ENCODE measurements at regions not wholly inside any gene's neighbourhood (a gene's known extent, or its start where the extent isn't known, plus 50 kb on each side); places are given as distances from the start of the nearest gene placed in this dataset.

DNA sequence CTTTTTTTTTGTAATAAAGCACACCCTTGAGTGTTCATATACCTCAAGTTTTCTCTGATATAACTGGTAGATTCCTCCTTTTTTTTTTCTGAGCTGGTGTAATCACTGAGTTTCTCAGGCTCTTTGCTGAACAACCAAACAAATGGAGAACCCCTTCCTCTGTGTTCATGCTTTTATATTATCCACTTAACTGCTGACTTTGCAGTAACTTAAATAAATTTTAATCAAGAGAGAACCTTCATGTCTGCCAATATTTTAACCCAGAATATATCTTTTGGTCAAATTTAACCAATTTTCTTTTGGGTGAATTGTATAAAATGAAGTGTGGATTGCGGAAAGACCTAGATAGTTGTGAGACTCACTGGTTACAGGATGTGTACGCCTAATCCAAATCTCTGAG lies 833.0 kb upstream of the COX7C start:
- TF ChIP-seq POLR2A (IDR thresholded peaks at IDR 0.05), result no peak
- TF ChIP-seq, protein P1, sequence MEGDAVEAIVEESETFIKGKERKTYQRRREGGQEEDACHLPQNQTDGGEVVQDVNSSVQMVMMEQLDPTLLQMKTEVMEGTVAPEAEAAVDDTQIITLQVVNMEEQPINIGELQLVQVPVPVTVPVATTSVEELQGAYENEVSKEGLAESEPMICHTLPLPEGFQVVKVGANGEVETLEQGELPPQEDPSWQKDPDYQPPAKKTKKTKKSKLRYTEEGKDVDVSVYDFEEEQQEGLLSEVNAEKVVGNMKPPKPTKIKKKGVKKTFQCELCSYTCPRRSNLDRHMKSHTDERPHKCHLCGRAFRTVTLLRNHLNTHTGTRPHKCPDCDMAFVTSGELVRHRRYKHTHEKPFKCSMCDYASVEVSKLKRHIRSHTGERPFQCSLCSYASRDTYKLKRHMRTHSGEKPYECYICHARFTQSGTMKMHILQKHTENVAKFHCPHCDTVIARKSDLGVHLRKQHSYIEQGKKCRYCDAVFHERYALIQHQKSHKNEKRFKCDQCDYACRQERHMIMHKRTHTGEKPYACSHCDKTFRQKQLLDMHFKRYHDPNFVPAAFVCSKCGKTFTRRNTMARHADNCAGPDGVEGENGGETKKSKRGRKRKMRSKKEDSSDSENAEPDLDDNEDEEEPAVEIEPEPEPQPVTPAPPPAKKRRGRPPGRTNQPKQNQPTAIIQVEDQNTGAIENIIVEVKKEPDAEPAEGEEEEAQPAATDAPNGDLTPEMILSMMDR (IDR thresholded peaks at IDR 0.05), result no peak
- intact Hi-C loops (cut with DNase I; ENCODE audit: low total_unique reads), result no loop called here
- Histone ChIP-seq H3K4me1 (no peaks in the 10 kb centered on the region), H3K4me3 (no peak overlapping the region), H3K27ac (no peak overlapping the region), H3K9me3 (no peaks in the 10 kb centered on the region), H3K36me3 (ENCODE audit: low read depth, missing control alignments) (no peaks in the 10 kb centered on the region), H3K27me3 (no peaks in the 10 kb centered on the region)
- 95 to 98% methylated on average over 2 of the region's 2 CpGs for WGBS, 2 donors
- DNase-seq, result no peak

DNA sequence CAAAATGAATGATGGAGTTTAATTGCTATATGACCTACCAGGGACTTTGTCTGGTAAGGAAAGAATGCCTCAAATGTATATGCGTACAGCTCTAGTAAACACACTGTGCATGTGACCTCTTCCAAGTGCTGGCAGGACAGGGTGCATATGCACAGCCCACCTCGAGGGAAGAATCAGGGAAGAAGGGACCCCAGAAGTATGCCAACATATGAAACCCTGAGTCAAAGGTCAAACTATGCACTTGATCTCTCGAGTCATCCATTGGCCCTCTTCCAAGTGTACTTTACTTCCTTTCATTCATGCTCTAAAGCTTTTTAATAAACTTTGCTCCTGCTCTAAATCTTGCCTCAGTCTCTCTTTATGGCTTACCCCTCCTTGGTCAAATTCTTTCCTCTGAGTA lies 804.6 kb upstream of the COX7C start:
- TF ChIP-seq POLR2A (IDR thresholded peaks at IDR 0.05), result no peak
- Histone ChIP-seq H3K27ac (no peak overlapping the region), H3K36me3 (ENCODE audit: low read depth, missing control alignments) (no peaks in the 10 kb centered on the region), H3K4me1 (no peaks in the 10 kb centered on the region), H3K27me3 (no peaks in the 10 kb centered on the region), H3K4me3 (no peak overlapping the region), H3K9me3 (no peaks in the 10 kb centered on the region)
- no peak for DNase-seq
- WGBS, 2 donors, result 55 to 71% methylated on average over 3 of the region's 3 CpGs
- intact Hi-C loops (cut with DNase I; ENCODE audit: low total_unique reads), result no loop called here

DNA sequence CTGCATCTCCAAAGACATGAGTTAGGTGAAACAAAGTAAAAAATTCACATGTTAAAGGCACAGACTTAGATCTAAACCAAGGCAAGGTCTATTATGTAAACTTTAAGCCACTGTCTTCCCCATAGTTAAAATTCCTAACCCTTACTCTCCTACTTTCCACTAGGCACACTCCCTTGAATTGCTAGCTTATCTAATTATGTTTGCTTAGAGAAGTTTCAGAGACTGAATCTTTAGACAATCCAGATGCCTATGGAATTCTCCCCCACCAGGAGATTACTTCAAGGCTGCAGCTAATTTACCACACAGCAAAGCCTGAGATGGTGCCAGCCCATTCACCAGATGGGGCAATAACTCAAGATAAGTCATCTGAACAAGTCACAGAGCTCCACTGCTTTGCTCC lies 803.1 kb upstream of the COX7C start:
- Histone ChIP-seq H3K4me3 (no peak overlapping the region), H3K4me1 (no peaks in the 10 kb centered on the region), H3K27me3 (no peaks in the 10 kb centered on the region), H3K36me3 (ENCODE audit: low read depth, missing control alignments) (no peaks in the 10 kb centered on the region), H3K27ac (no peak overlapping the region), H3K9me3 (no peaks in the 10 kb centered on the region)
- DNase-seq, result no peak
- TF ChIP-seq, protein P1 (IDR thresholded peaks at IDR 0.05), result no peak
- TF ChIP-seq POLR2A (IDR thresholded peaks at IDR 0.05), result no peak
- intact Hi-C loops (cut with DNase I; ENCODE audit: low total_unique reads), result no loop called here

DNA sequence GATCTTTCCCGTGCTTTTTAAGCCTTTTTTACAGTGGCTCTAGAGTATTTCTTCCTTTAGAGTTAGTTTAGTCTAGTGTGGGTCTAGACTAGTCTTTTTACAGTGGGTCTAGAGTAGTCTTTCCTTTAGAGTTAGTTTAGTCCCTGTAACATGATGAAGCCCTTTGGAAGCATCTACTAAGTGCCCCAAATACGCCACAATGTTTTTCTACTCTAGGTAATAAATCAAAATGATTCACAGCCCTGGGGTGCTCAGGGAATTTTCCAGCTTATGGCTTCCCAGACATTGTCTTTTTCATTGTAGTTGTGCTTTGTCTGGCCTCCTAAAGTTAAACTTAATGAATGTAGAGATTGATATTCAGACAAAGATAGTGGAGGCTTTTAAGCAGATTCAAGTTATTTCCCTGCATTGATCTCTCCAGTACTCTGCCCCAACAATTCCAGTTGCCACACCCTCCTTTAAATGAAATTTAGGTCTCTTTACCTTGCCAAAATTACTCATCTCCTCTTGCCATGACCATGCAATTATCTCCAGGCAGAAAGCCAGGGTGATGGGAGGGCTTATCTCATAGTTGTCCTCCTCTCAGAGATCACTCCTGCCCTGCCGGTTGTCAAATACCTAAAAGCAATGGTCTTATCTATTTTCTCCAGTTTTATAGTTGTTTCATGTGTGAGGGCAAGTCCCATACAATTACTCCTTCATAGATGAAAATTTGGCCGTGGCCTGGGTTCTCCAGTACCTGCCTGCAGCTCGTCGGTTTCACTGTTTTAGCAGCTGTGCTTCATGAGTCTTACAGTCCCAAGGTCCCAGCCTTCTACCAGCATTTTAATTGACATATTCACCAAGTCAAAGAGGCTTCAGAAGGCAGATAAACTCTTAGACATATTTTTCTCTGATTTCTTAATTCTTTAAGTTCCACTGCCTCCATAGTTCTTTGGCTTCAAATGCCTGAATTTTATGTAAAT lies 794.0 kb upstream of the COX7C start:
- 58 to 60% methylated on average over 6 of the region's 6 CpGs for WGBS, 2 donors
- no peaks in the 10 kb centered on the region for H3K27me3 ChIP-seq
- H3K9me3 ChIP-seq, result no peaks in the 10 kb centered on the region
- no peak overlapping the region for H3K4me3 ChIP-seq
- TF ChIP-seq, protein P1 (IDR thresholded peaks at IDR 0.05), result no peak
- TF ChIP-seq POLR2A (IDR thresholded peaks at IDR 0.05), result no peak
- no peak overlapping the region for H3K27ac ChIP-seq
- no peaks in the 10 kb centered on the region for H3K36me3 ChIP-seq (ENCODE audit: low read depth, missing control alignments)
- no peak for DNase-seq
- H3K4me1 ChIP-seq, result no peaks in the 10 kb centered on the region
- intact Hi-C loops (cut with DNase I; ENCODE audit: low total_unique reads), result no loop called here

DNA sequence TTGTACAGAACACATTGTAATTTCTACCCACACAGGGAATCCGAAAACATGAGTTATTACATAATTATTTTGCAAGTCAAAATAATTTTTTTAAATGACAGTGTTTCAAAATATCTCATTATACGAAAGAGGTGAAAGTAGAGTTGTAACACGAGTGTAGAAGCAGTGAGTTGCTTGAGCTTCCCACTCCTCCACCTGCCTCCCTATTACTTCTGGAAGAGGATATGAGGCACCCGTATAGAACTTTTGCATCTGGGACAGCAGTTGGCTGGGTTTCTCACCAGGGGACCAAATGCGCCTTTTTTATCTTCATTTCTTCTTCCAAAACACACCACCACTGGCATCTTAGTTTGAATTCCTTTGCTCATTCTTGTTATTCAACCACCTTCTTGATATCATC lies 779.0 kb upstream of the COX7C start:
- Histone ChIP-seq H3K9me3 (no peaks in the 10 kb centered on the region), H3K27ac (no peak overlapping the region), H3K4me3 (no peak overlapping the region), H3K4me1 (no peaks in the 10 kb centered on the region), H3K36me3 (ENCODE audit: low read depth, missing control alignments) (no peaks in the 10 kb centered on the region), H3K27me3 (no peaks in the 10 kb centered on the region)
- WGBS, 2 donors, result 85 to 88% methylated on average over 5 of the region's 5 CpGs
- intact Hi-C loops (cut with DNase I; ENCODE audit: low total_unique reads), result no loop called here
- TF ChIP-seq POLR2A (IDR thresholded peaks at IDR 0.05), result no peak
- TF ChIP-seq, protein P1 (IDR thresholded peaks at IDR 0.05), result no peak
- DNase-seq, result no peak
